ENCODE measurements at regions not wholly inside any gene's neighbourhood (a gene's known extent, or its start where the extent isn't known, plus 50 kb on each side); places are given as distances from the start of the nearest gene placed in this dataset.
"Not testable (repeated sequence)": the region's sequence is repeated elsewhere in the genome, so short reads cannot be mapped to it uniquely, and the experiment has no call there.

- TF ChIP-seq CTCF (conservative IDR thresholded peaks at IDR 0.05) = no peak
- TF ChIP-seq ZFX (IDR thresholded peaks at IDR 0.05) = no peak
- H3K27ac ChIP-seq = no peak overlapping the region
Observed at GRCh38 chr7:39825401-39825980, 124.6 kb upstream of the CDK13 start.

DNA sequence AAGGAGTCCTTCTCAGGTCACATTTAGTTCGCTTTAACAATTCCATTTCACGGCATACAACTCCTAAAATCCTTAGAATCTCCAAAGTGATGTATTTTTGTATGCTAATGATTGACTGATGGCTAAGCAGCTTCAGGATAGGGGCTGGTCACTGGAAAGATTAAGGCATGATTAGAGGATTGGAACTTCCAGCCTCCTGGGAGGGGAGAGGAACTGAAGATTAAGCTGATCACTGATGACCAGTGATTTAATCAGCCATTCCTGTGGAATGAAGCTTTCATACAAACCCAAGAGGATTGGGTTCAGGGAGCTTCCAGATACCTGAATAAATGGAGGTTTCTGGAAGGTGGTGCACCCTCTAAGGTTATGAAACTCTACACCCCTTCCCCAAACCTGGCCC, 123.9 kb upstream of the CDK13 start:
- TF ChIP-seq CTCF (conservative IDR thresholded peaks at IDR 0.05) (no peak), ZFX (IDR thresholded peaks at IDR 0.05) (no peak)
- H3K27ac ChIP-seq = no peak overlapping the region

GRCh38 chr7:39827571-39827970, 122.5 kb upstream of the CDK13 start:
- H3K27ac ChIP-seq = no peak overlapping the region
- TF ChIP-seq CTCF (conservative IDR thresholded peaks at IDR 0.05) (no peak), ZFX (IDR thresholded peaks at IDR 0.05) (no peak)

DNA sequence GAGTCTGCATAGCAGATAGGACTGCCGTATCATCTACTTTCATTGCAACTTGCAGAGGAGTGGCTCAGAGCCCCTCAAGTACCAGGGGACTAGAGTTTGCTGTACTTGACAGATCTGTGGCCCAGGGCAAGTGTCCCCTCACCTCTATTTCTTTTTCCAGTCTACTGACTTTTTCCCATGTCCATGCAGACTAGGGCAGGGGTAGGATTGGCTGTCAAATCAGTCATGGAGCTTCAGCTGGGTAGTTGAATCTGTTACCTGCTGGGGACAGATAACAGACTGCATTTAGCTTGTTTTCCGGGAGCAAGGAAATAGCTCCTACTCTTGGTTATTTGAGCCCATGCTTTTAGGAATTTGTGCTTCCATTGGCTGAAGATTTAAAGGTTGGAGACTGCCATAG, 121.0 kb upstream of the CDK13 start:
- no peak for TF ChIP-seq CTCF (conservative IDR thresholded peaks at IDR 0.05)
- no peak overlapping the region for H3K27ac ChIP-seq

- TF ChIP-seq CTCF (conservative IDR thresholded peaks at IDR 0.05) (no peak), ZFX (IDR thresholded peaks at IDR 0.05) (no peak)
- H3K27ac ChIP-seq = no peak overlapping the region
Observed at GRCh38 chr7:39832519-39833085, 117.5 kb upstream of the CDK13 start.

DNA sequence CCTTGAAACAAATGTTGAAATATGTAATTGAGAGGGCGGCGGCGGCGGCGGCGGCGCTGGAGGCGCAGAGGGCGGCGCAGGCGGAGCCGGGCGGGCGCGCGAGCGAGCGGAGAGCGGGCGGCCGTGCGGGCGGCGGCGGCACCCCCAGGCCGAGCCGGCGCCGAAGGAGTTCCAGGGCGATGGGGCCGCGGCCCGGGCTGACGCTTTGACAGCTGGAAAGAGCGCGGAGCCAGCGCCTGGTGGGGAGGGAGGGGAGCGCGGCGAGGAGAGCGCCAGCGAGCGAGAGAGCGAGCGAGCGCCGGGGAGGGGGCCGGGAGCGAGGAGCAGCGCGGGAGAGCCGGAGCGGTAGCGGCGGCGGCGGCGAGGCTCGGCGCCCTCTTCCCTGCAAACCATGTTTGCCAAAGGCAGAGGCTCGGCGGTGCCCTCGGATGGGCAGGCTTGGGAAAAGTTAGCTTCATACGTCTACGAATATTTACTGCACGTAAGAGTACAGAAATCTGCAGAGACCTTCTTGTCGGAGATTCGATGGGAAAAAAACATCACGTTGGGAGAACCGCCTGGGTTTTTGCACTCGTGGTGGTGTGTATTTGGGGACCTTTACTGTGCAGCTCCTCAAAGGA, 116.8 kb upstream of the CDK13 start:
- peak; percentile 25 for TF ChIP-seq CTCF (conservative IDR thresholded peaks at IDR 0.05)
- H3K27ac ChIP-seq = not testable (repeated sequence)

- H3K27ac ChIP-seq = not testable (repeated sequence)
Observed at GRCh38 chr7:39833865-39834634, 116.0 kb upstream of the CDK13 start.

All from C4-2B (cell line).